Upper lobe of left lung (tissue), 4 donors: ENCODE measurements at regions not wholly inside any gene's neighbourhood (a gene's known extent, or its start where the extent isn't known, plus 50 kb on each side); places are given as distances from the start of the nearest gene placed in this dataset.

Experiments used
- EP300 ChIP-seq, 4 donors: sonication (generic); formaldehyde crosslinking; IDR thresholded peaks; one replicate each; pipeline ENCODE4 v1.5.1; 2017; ENCODE audit warnings: antibody characterized with exemption in 4 of 4, control low read depth in 2 of 4
- POLR2A ChIP-seq, 4 donors: fragments of 450-650 bp; IDR thresholded peaks; one replicate each; pipeline ENCODE4 v1.5.1; 2016 to 2017; ENCODE audit warnings: antibody characterized with exemption in 4 of 4, mild to moderate bottlenecking in 2 of 4
- POLR2AphosphoS5 ChIP-seq, 2 donors: sonication (generic); formaldehyde crosslinking; IDR thresholded peaks; one replicate each; pipeline ENCODE4 v1.5.1; 2017; ENCODE audit warnings: antibody characterized with exemption in 2 of 2
- TF ChIP-seq, protein P1 (sequence below), 6 experiments: fragments of 450-650 bp in 4 of 6; fragments of 200-600 bp in 2 of 6; sonication (generic) in 2 of 6; IDR thresholded peaks; one replicate each; pipeline ENCODE4 v1.5.1; 2016 to 2019; ENCODE audit warnings: antibody characterized with exemption in 6 of 6

GRCh38 chr6:125544819-125545218, 204.6 kb upstream of the HEY2 start:
- TF ChIP-seq POLR2AphosphoS5 (IDR thresholded peaks at IDR 0.05) = no peak
- TF ChIP-seq, protein P1, sequence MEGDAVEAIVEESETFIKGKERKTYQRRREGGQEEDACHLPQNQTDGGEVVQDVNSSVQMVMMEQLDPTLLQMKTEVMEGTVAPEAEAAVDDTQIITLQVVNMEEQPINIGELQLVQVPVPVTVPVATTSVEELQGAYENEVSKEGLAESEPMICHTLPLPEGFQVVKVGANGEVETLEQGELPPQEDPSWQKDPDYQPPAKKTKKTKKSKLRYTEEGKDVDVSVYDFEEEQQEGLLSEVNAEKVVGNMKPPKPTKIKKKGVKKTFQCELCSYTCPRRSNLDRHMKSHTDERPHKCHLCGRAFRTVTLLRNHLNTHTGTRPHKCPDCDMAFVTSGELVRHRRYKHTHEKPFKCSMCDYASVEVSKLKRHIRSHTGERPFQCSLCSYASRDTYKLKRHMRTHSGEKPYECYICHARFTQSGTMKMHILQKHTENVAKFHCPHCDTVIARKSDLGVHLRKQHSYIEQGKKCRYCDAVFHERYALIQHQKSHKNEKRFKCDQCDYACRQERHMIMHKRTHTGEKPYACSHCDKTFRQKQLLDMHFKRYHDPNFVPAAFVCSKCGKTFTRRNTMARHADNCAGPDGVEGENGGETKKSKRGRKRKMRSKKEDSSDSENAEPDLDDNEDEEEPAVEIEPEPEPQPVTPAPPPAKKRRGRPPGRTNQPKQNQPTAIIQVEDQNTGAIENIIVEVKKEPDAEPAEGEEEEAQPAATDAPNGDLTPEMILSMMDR (IDR thresholded peaks at IDR 0.05) = no peak
- no peak for TF ChIP-seq POLR2A (IDR thresholded peaks at IDR 0.05)
- TF ChIP-seq EP300 (IDR thresholded peaks at IDR 0.05) = no peak
